Liver (tissue), 8 donors: ENCODE measurements at regions not wholly inside any gene's neighbourhood (a gene's known extent, or its start where the extent isn't known, plus 50 kb on each side); places are given as distances from the start of the nearest gene placed in this dataset.

Source experiments
- DNase-seq: peaks from one replicate; pipeline ENCODE4 v3.0.0-alpha.2; 2017; ENCODE audit warnings: low spot score
- H3K27ac ChIP-seq, 2 donors: one replicate each; pipeline ENCODE4 v1.7.0; 2013; ENCODE audit warnings: inconsistent platforms in 2 of 2, low read length in 2 of 2, control low read depth in 1 of 2, low read depth in 1 of 2, mild to moderate bottlenecking in 1 of 2
- H3K27me3 ChIP-seq, 4 donors: one replicate each; pipeline versions ENCODE4 v1.6.1 to v1.7.0; 2013; ENCODE audit warnings: low read length in 3 of 4, inconsistent platforms in 1 of 4, mild to moderate bottlenecking in 1 of 4, moderate library complexity in 1 of 4; ENCODE audit not compliant: control insufficient read depth in 4 of 4, insufficient read depth in 4 of 4
- H3K36me3 ChIP-seq, 4 donors: one replicate each; pipeline versions ENCODE4 v1.6.1 to v1.7.0; 2013; ENCODE audit warnings: low read length in 3 of 4, mild to moderate bottlenecking in 3 of 4, low read depth in 1 of 4, moderate library complexity in 1 of 4; ENCODE audit not compliant: control insufficient read depth in 4 of 4, insufficient read depth in 3 of 4
- H3K4me1 ChIP-seq, 4 donors: one replicate each; pipeline versions ENCODE4 v1.6.1 to v1.7.0; 2013; ENCODE audit warnings: low read length in 3 of 4, mild to moderate bottlenecking in 3 of 4, moderate library complexity in 1 of 4; ENCODE audit not compliant: control insufficient read depth in 4 of 4, insufficient read depth in 4 of 4
- H3K4me3 ChIP-seq, 3 donors: one replicate each; pipeline versions ENCODE4 v1.6.1 to v1.7.0; 2013; ENCODE audit warnings: low read length in 3 of 3, control low read depth in 1 of 3, low read depth in 1 of 3, mild to moderate bottlenecking in 1 of 3
- H3K9ac ChIP-seq, 2 donors: one replicate each; pipeline ENCODE4 v1.7.0; 2013; ENCODE audit warnings: low read length in 2 of 2, mild to moderate bottlenecking in 2 of 2, moderate library complexity in 2 of 2, control low read depth in 1 of 2, low read depth in 1 of 2
- H3K9me3 ChIP-seq, 4 donors: one replicate each; pipeline versions ENCODE4 v1.6.1 to v1.7.0; 2013; ENCODE audit warnings: low read length in 3 of 4; ENCODE audit not compliant: control insufficient read depth in 4 of 4
- ATF3 ChIP-seq: IDR thresholded peaks from 2 replicates; pipeline ENCODE4 v1.6.1; 2016; ENCODE audit warnings: antibody characterized with exemption
- EGR1 ChIP-seq, 2 donors: IDR thresholded peaks; 2 replicates each; pipeline ENCODE4 v1.6.1; 2016 to 2018; ENCODE audit warnings: antibody characterized with exemption in 2 of 2, low read depth in 2 of 2
- FOXA1 ChIP-seq: IDR thresholded peaks from 2 replicates; pipeline ENCODE4 v1.6.1; 2016; ENCODE audit warnings: antibody characterized with exemption
- FOXA2 ChIP-seq: IDR thresholded peaks from 2 replicates; pipeline ENCODE4 v1.6.1; 2016; ENCODE audit warnings: antibody characterized with exemption
- HNF4A ChIP-seq, 2 donors: conservative IDR thresholded peaks; 2 replicates each; pipeline ENCODE4 v1.6.1; 2016; ENCODE audit warnings: antibody characterized with exemption in 2 of 2, mild to moderate bottlenecking in 2 of 2
- HNF4G ChIP-seq: IDR thresholded peaks from 2 replicates; pipeline ENCODE4 v1.6.1; 2016; ENCODE audit warnings: antibody characterized with exemption
- JUND ChIP-seq, 2 donors: IDR thresholded peaks; 2 replicates each; pipeline ENCODE4 v1.6.1; 2016; ENCODE audit warnings: antibody characterized with exemption in 2 of 2
- NR2F2 ChIP-seq: IDR thresholded peaks from 2 replicates; pipeline ENCODE4 v1.6.1; 2016; ENCODE audit warnings: antibody characterized with exemption
- RAD21 ChIP-seq, 2 donors: IDR thresholded peaks; 2 replicates each; pipeline ENCODE4 v1.6.1; 2016; ENCODE audit warnings: antibody characterized with exemption in 2 of 2, mild to moderate bottlenecking in 2 of 2
- RXRA ChIP-seq, 2 donors: IDR thresholded peaks; 2 replicates each; pipeline ENCODE4 v1.6.1; 2017 to 2018; ENCODE audit warnings: antibody characterized with exemption in 2 of 2, mild to moderate bottlenecking in 1 of 2
- TAF1 ChIP-seq: conservative IDR thresholded peaks from 2 replicates; pipeline ENCODE4 v1.6.1; 2016; ENCODE audit warnings: antibody characterized with exemption, mild to moderate bottlenecking
- YY1 ChIP-seq: IDR thresholded peaks from 2 replicates; pipeline ENCODE4 v1.6.1; 2016; ENCODE audit warnings: antibody characterized with exemption, mild to moderate bottlenecking
- WGBS: extraction: QIAGEN DNeasy Blood & Tissue Kit; methylation state at CpG from one replicate; pipeline ENCODE4 v1.1.7; 2013; 5-methylcytosine and 5-hydroxymethylcytosine counted together
- TF ChIP-seq, protein P1 (sequence below): fragments of 150-350 bp; IDR thresholded peaks from 2 replicates; pipeline ENCODE4 v1.5.1; 2017; ENCODE audit warnings: improper control_type of control experiment, low read depth, low read length; ENCODE audit not compliant: missing input control
- TF ChIP-seq, protein P2 (sequence below): IDR thresholded peaks from 2 replicates; pipeline ENCODE4 v1.6.1; 2016; ENCODE audit warnings: antibody characterized with exemption
- TF ChIP-seq, protein P3 (sequence below): IDR thresholded peaks from 2 replicates; pipeline ENCODE4 v1.6.1; 2016; ENCODE audit warnings: antibody characterized with exemption
- TF ChIP-seq, protein P4 (sequence below): IDR thresholded peaks from 2 replicates; pipeline ENCODE4 v1.6.1; 2016; ENCODE audit warnings: antibody characterized with exemption, mild to moderate bottlenecking
- donor health status: healthy.
- donor health status: healthy.
- donor health status: healthy.
- donor health status: healthy.
- donor health status: healthy.

DNA sequence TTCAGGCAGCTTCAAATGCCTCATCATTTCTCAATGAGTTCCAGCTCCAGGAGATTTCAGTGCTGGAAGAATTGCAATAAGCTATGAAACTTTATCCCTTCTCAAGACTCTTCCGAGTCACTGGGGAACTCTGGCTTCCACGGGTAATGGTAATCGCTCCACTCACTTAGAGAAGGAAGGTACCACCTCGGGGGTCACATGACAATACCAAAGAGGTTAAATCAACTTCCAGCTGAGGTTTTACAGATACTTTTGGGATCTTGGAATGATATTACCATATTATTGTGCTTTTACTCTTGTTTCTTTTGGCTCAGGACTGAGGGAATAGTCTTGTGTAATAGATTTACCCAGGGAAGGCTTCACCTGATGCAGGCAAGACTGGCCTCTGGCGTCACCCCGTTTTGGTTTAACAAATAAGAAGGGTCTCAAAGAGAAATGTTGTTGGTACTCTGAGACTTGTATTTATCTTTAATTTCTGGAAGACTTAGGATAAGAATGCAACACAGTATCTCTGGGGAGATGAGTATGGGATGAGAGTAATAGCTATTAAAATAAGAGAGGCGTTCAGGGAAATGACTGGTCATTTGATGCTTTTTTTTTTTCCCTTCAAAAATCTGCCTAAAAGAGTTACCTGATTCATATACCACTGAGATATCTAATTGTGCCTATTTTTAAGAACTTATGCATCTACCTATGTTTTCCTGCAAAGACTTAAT lies 316.9 kb upstream of the ZEB2 start:
- no peak overlapping the region for H3K4me3 ChIP-seq
- WGBS, result 86% methylated on average over 7 of the region's 7 CpGs
- no peak for DNase-seq
- H3K27ac ChIP-seq, result no peak overlapping the region
- no peaks in the 10 kb centered on the region for H3K4me1 ChIP-seq
- no peaks in the 10 kb centered on the region for H3K9me3 ChIP-seq
- H3K27me3 ChIP-seq, result no peaks in the 10 kb centered on the region
- TF ChIP-seq HNF4G (no peak), ATF3 (no peak), RXRA (IDR thresholded peaks at IDR 0.05) (no peak), RAD21 (IDR thresholded peaks at IDR 0.05) (no peak), NR2F2 (no peak), FOXA2 (no peak), HNF4A (conservative IDR thresholded peaks at IDR 0.05) (no peak), TAF1 (no peak)
- TF ChIP-seq, protein P1, sequence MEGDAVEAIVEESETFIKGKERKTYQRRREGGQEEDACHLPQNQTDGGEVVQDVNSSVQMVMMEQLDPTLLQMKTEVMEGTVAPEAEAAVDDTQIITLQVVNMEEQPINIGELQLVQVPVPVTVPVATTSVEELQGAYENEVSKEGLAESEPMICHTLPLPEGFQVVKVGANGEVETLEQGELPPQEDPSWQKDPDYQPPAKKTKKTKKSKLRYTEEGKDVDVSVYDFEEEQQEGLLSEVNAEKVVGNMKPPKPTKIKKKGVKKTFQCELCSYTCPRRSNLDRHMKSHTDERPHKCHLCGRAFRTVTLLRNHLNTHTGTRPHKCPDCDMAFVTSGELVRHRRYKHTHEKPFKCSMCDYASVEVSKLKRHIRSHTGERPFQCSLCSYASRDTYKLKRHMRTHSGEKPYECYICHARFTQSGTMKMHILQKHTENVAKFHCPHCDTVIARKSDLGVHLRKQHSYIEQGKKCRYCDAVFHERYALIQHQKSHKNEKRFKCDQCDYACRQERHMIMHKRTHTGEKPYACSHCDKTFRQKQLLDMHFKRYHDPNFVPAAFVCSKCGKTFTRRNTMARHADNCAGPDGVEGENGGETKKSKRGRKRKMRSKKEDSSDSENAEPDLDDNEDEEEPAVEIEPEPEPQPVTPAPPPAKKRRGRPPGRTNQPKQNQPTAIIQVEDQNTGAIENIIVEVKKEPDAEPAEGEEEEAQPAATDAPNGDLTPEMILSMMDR, result no peak
- TF ChIP-seq, protein P2, sequence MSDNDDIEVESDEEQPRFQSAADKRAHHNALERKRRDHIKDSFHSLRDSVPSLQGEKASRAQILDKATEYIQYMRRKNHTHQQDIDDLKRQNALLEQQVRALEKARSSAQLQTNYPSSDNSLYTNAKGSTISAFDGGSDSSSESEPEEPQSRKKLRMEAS, result no peak
- TF ChIP-seq, protein P3, sequence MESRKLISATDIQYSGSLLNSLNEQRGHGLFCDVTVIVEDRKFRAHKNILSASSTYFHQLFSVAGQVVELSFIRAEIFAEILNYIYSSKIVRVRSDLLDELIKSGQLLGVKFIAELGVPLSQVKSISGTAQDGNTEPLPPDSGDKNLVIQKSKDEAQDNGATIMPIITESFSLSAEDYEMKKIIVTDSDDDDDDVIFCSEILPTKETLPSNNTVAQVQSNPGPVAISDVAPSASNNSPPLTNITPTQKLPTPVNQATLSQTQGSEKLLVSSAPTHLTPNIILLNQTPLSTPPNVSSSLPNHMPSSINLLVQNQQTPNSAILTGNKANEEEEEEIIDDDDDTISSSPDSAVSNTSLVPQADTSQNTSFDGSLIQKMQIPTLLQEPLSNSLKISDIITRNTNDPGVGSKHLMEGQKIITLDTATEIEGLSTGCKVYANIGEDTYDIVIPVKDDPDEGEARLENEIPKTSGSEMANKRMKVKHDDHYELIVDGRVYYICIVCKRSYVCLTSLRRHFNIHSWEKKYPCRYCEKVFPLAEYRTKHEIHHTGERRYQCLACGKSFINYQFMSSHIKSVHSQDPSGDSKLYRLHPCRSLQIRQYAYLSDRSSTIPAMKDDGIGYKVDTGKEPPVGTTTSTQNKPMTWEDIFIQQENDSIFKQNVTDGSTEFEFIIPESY, result no peak
- H3K36me3 ChIP-seq, result no peaks in the 10 kb centered on the region
- H3K9ac ChIP-seq, result no peak overlapping the region

DNA sequence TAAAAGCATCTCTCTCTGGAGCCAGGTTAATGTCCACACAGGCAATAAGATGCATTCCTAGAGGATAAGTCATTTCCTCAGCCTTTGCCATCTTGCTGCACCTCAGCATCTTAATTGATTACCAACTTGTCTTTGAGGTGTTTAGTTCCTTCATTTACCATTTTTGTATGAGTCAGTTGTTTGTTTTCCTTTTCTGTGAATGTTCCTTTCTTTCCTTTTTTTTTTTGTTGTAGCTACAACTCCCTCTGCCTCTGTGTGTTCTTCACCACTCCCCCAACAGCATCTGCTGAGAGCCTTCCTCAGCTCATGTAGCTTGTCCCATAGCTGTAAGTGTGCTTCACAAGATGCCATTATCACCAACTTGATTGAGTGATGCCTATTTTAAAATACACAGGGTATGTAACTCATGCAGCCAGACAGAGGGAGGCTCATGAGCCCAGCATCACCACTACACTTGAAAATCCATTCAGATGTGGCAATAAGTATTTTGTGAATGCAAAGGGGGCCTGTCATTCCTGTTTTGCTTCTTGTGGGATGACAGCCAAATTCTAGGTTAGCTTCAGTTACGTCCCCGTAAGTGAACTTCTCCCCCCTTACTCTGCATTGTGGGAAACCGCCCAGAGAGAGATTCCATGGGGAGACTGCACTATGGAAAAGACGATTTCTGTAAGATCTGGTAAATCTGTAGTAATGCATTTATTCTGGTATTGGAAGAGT lies 315.9 kb upstream of the ZEB2 start:
- no peaks in the 10 kb centered on the region for H3K36me3 ChIP-seq
- no peak for DNase-seq
- TF ChIP-seq NR2F2 (no peak), FOXA2 (no peak), EGR1 (IDR thresholded peaks at IDR 0.05; ENCODE audit: low read depth in 2 of 2) (no peak), FOXA1 (no peak), YY1 (no peak), JUND (IDR thresholded peaks at IDR 0.05) (no peak), ATF3 (no peak), HNF4G (no peak), TAF1 (no peak)
- TF ChIP-seq, protein P2, result no peak
- TF ChIP-seq, protein P3, result no peak
- TF ChIP-seq, protein P1, result no peak
- TF ChIP-seq, protein P4, sequence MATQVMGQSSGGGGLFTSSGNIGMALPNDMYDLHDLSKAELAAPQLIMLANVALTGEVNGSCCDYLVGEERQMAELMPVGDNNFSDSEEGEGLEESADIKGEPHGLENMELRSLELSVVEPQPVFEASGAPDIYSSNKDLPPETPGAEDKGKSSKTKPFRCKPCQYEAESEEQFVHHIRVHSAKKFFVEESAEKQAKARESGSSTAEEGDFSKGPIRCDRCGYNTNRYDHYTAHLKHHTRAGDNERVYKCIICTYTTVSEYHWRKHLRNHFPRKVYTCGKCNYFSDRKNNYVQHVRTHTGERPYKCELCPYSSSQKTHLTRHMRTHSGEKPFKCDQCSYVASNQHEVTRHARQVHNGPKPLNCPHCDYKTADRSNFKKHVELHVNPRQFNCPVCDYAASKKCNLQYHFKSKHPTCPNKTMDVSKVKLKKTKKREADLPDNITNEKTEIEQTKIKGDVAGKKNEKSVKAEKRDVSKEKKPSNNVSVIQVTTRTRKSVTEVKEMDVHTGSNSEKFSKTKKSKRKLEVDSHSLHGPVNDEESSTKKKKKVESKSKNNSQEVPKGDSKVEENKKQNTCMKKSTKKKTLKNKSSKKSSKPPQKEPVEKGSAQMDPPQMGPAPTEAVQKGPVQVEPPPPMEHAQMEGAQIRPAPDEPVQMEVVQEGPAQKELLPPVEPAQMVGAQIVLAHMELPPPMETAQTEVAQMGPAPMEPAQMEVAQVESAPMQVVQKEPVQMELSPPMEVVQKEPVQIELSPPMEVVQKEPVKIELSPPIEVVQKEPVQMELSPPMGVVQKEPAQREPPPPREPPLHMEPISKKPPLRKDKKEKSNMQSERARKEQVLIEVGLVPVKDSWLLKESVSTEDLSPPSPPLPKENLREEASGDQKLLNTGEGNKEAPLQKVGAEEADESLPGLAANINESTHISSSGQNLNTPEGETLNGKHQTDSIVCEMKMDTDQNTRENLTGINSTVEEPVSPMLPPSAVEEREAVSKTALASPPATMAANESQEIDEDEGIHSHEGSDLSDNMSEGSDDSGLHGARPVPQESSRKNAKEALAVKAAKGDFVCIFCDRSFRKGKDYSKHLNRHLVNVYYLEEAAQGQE, result no peak
- H3K4me1 ChIP-seq, result no peaks in the 10 kb centered on the region
- H3K9ac ChIP-seq, result no peak overlapping the region
- no peaks in the 10 kb centered on the region for H3K27me3 ChIP-seq
- H3K27ac ChIP-seq, result no peak overlapping the region
- H3K9me3 ChIP-seq, result no peaks in the 10 kb centered on the region
- no peak overlapping the region for H3K4me3 ChIP-seq
- WGBS, result 76% methylated on average over 4 of the region's 4 CpGs
